ENCODE measurements at regions not wholly inside any gene's neighbourhood (a gene's known extent, or its start where the extent isn't known, plus 50 kb on each side); places are given as distances from the start of the nearest gene placed in this dataset.

GRCh38 chr6:91155129-91155785, 568.4 kb upstream of the MAP3K7 start:
- Mint-ChIP-seq H3K4me3 (no peak overlapping the region), H3K4me1 (peaks cover 14% of the 10 kb centered on the region), H3K27me3 (ENCODE audit: low read depth) (peaks cover 4% of the 10 kb centered on the region), H3K9me3 (no peaks in the 10 kb centered on the region), H3K36me3 (ENCODE audit: low read depth) (no peaks in the 10 kb centered on the region), H3K27ac (no peak overlapping the region)
- TF ChIP-seq CTCF (IDR thresholded peaks at IDR 0.05; ENCODE audit: unreplicated experiment in 3 of 3), result no peak

- H3K36me3 Mint-ChIP-seq (ENCODE audit: low read depth), result no peaks in the 10 kb centered on the region
- H3K27me3 Mint-ChIP-seq (ENCODE audit: low read depth), result peaks cover 4% of the 10 kb centered on the region
- no peak for TF ChIP-seq CTCF (IDR thresholded peaks at IDR 0.05; ENCODE audit: unreplicated experiment in 3 of 3)
- peaks cover 24% of the 10 kb centered on the region for H3K4me1 Mint-ChIP-seq
- no peak overlapping the region for H3K4me3 Mint-ChIP-seq
- no peak overlapping the region for H3K27ac Mint-ChIP-seq
- no peaks in the 10 kb centered on the region for H3K9me3 Mint-ChIP-seq
Observed at GRCh38 chr6:91152824-91153223, 566.0 kb upstream of the MAP3K7 start.

GRCh38 chr6:91149956-91150705, 563.3 kb upstream of the MAP3K7 start:
- H3K9me3 Mint-ChIP-seq, result peaks cover 3% of the 10 kb centered on the region
- H3K36me3 Mint-ChIP-seq (ENCODE audit: low read depth), result no peaks in the 10 kb centered on the region
- H3K4me3 Mint-ChIP-seq, result no peak overlapping the region
- peak overlapping the region; percentile 42 to 45 (median 43) for H3K27ac Mint-ChIP-seq
- H3K4me1 Mint-ChIP-seq, result peaks cover 16% of the 10 kb centered on the region
- H3K27me3 Mint-ChIP-seq (ENCODE audit: low read depth), result no peaks in the 10 kb centered on the region
- TF ChIP-seq CTCF (IDR thresholded peaks at IDR 0.05; ENCODE audit: unreplicated experiment in 3 of 3), result no peak

- TF ChIP-seq CTCF (IDR thresholded peaks at IDR 0.05; ENCODE audit: unreplicated experiment in 3 of 3), result no peak
- Mint-ChIP-seq H3K27ac (peak overlapping the region; percentile 42 to 45 (median 43)), H3K36me3 (ENCODE audit: low read depth) (no peaks in the 10 kb centered on the region), H3K27me3 (ENCODE audit: low read depth) (peaks cover under 1% of the 10 kb centered on the region), H3K9me3 (peaks cover 3% of the 10 kb centered on the region), H3K4me3 (no peak overlapping the region), H3K4me1 (peaks cover 15% of the 10 kb centered on the region)
Observed at GRCh38 chr6:91149246-91149955, 562.5 kb upstream of the MAP3K7 start.

GRCh38 chr6:91144126-91144525, 557.3 kb upstream of the MAP3K7 start:
- Mint-ChIP-seq H3K9me3 (peaks cover 3% of the 10 kb centered on the region), H3K27ac (no peak overlapping the region), H3K36me3 (ENCODE audit: low read depth) (no peaks in the 10 kb centered on the region), H3K4me3 (no peak overlapping the region), H3K27me3 (ENCODE audit: low read depth) (peaks cover 4% of the 10 kb centered on the region), H3K4me1 (peaks cover 14% of the 10 kb centered on the region)
- TF ChIP-seq CTCF (IDR thresholded peaks at IDR 0.05; ENCODE audit: unreplicated experiment in 3 of 3), result no peak

All from nephron (organoid).